Endothelial cell of umbilical vein (primary cell): ENCODE measurements at regions not wholly inside any gene's neighbourhood (a gene's known extent, or its start where the extent isn't known, plus 50 kb on each side); places are given as distances from the start of the nearest gene placed in this dataset.

Experiments used
- BruUV-seq: library from RNA; stranded (reverse); fragments of 400-500 nt; replicated peaks from 2 replicates; lab custom pipeline; 2021; lab: Mats Ljungman, UMichigan
- CTCF ChIA-PET: fragments of 300-600, 350-600 bp; sonication (Branson Sonifier 250); formaldehyde crosslinking; loops from one replicate; lab custom pipeline; 2021; ENCODE audit warnings: antibody characterized with exemption, inconsistent platforms; lab: Charles Lee
- POLR2A ChIA-PET: fragments of 300-600, 350-600 bp; sonication (Branson Sonifier 250); formaldehyde crosslinking; loops from one replicate; lab custom pipeline; 2021; ENCODE audit warnings: antibody characterized with exemption, inconsistent platforms; lab: Charles Lee
- DNase-seq: peaks from one replicate; pipeline ENCODE4 v3.0.0-alpha.2; 2011; ENCODE audit warnings: low read depth, low spot score
- FAIRE-seq: peaks from 2 replicates; lab custom pipeline; 2011; peaks lifted over from hg19 to GRCh38; lab: Jason Lieb, UNC
- H2AFZ ChIP-seq: 2 replicates; pipeline ENCODE4 v1.6.0; 2012; ENCODE audit warnings: low read depth, low read length, control low read depth, inconsistent platforms
- H3K27ac ChIP-seq: 2 replicates; pipeline ENCODE4 v1.5.1; 2011; ENCODE audit warnings: low read depth, mild to moderate bottlenecking, control low read depth, low read length, moderate library complexity; ENCODE audit not compliant: insufficient read depth
- H3K27me3 ChIP-seq, 2 experiments: 2 replicates each; pipeline versions ENCODE4 v1.6.0 to v1.6.1; 2011; ENCODE audit warnings: low read length in 2 of 2, mixed read lengths in 1 of 2; ENCODE audit not compliant: control insufficient read depth in 2 of 2, insufficient read depth in 2 of 2
- H3K36me3 ChIP-seq, 2 experiments: 2 replicates in 1 of 2; 3 replicates in 1 of 2; pipeline ENCODE4 v1.5.1; 2011; ENCODE audit warnings: low read length in 2 of 2, mild to moderate bottlenecking in 1 of 2, moderate library complexity in 1 of 2; ENCODE audit not compliant: control insufficient read depth in 2 of 2, insufficient read depth in 2 of 2; ENCODE audit errors: extremely low read depth in 1 of 2
- H3K4me1 ChIP-seq: 3 replicates; pipeline ENCODE4 v1.5.1; 2011; ENCODE audit warnings: mild to moderate bottlenecking, low read length; ENCODE audit not compliant: control insufficient read depth, insufficient read depth; ENCODE audit errors: extremely low read depth
- H3K4me2 ChIP-seq: 2 replicates; pipeline ENCODE4 v1.6.1; 2011; ENCODE audit warnings: low read length, control low read depth, mixed read lengths; ENCODE audit not compliant: insufficient read depth
- H3K4me3 ChIP-seq, 3 experiments: fragments of 200-600 bp in 1 of 3; sonication (generic), shearing (Covaris generic) in 1 of 3; replicated peaks in 1 of 3; 2 replicates each; pipeline ENCODE4 v1.5.1; 2011 to 2016; ENCODE audit warnings: control low read depth in 3 of 3, low read length in 3 of 3, mild to moderate bottlenecking in 2 of 3, inconsistent platforms in 1 of 3, low read depth in 1 of 3, moderate library complexity in 1 of 3; ENCODE audit not compliant: insufficient read depth in 1 of 3
- H3K79me2 ChIP-seq: 2 replicates; pipeline ENCODE4 v1.6.0; 2012; ENCODE audit warnings: low read length, inconsistent platforms; ENCODE audit not compliant: control insufficient read depth, insufficient read depth
- H3K9ac ChIP-seq: replicated peaks from 2 replicates; pipeline ENCODE3; 2011; ENCODE audit warnings: low read length, control low read depth; ENCODE audit not compliant: insufficient read depth; ENCODE audit errors: extremely low read depth
- H3K9me1 ChIP-seq: replicated peaks from 3 replicates; pipeline ENCODE4 v1.6.0; 2011; ENCODE audit warnings: mild to moderate bottlenecking, low read length; ENCODE audit not compliant: control insufficient read depth, insufficient read depth; ENCODE audit errors: extremely low read depth
- H3K9me3 ChIP-seq: replicated peaks from 2 replicates; pipeline ENCODE4 v1.5.1; 2012; ENCODE audit warnings: low read length, inconsistent platforms; ENCODE audit not compliant: control insufficient read depth, insufficient read depth
- H4K20me1 ChIP-seq: replicated peaks from 2 replicates; pipeline ENCODE3; 2011; ENCODE audit warnings: mild to moderate bottlenecking, low read length; ENCODE audit not compliant: control insufficient read depth, insufficient read depth; ENCODE audit errors: extremely low read depth
- EZH2 ChIP-seq: IDR thresholded peaks from 2 replicates; pipeline ENCODE4 v1.6.1; 2012; ENCODE audit warnings: borderline replicate concordance, low read depth, mild to moderate bottlenecking, moderate library complexity, low read length, inconsistent platforms; ENCODE audit not compliant: severe bottlenecking
- GATA2 ChIP-seq: IDR thresholded peaks from 2 replicates; pipeline ENCODE4 v1.7.0; 2011; ENCODE audit warnings: low read depth, mild to moderate bottlenecking, moderate library complexity, mixed read lengths, low read length; ENCODE audit not compliant: insufficient read length, insufficient read depth
- MYC ChIP-seq: IDR thresholded peaks from one replicate; pipeline ENCODE4 v1.6.1; 2011; ENCODE audit warnings: mild to moderate bottlenecking, low read depth, low read length
- POLR2AphosphoS5 ChIP-seq: IDR thresholded peaks from 2 replicates; pipeline ENCODE4 v1.6.1; 2012; ENCODE audit warnings: low read depth, mild to moderate bottlenecking, control low read depth, low read length, moderate library complexity; ENCODE audit not compliant: insufficient read depth
- dilution Hi-C: fragments of 300-500 bp; cut with MboI; formaldehyde crosslinking; loops from one replicate; pipeline ENCODE4 v1.15.0; 2019; ENCODE audit warnings: low sequenced_read_pairs; ENCODE audit not compliant: extremely low pct_ligation_motif_present
- intact Hi-C: fragments of 100-400 bp; cut with micrococcal nuclease; formaldehyde crosslinking; loops from one replicate; pipeline ENCODE4 v1.10.0; 2022
- TF ChIP-seq, protein P1 (sequence below): IDR thresholded peaks from 2 replicates; pipeline ENCODE4 v1.6.1; 2011; ENCODE audit not compliant: insufficient read depth, insufficient read length
- TF ChIP-seq, protein P2 (sequence below), 2 donors: IDR thresholded peaks; 1 replicate in 1 of 2; 2 replicates in 1 of 2; pipeline ENCODE4 v1.5.1; 2011; ENCODE audit warnings: low read length in 2 of 2, mild to moderate bottlenecking in 2 of 2, moderate library complexity in 2 of 2, control low read depth in 1 of 2, inconsistent platforms in 1 of 2, low read depth in 1 of 2; ENCODE audit not compliant: insufficient read depth in 1 of 2; ENCODE audit errors: extremely low read depth in 1 of 2

DNA sequence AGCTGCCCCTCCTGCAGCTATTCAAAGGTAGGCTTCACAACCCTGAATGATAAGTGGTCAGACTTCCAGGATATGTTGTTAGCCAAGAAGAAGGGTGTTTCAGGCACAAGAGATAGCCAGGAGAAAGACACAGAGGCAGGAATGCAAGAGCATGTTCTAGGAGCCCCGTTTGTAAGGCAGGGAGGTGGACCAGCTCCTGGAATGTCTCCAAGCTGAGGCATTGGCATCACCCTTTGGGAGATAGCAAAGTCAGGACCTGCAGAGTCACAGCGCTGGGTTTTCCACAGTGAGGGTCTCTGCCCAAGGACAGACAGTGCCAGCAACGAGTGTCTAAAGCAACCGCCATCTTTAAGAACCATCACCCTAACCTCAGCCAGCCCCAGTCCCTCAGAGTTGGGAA is 484.5 kb upstream of the ZMIZ1 start:
- no peak for FAIRE-seq
- Histone ChIP-seq H3K4me2 (no peak overlapping the region), H3K4me1 (no peaks in the 10 kb centered on the region), H3K9me1 (no peaks in the 10 kb centered on the region), H3K4me3 (no peak overlapping the region), H3K79me2 (no peaks in the 10 kb centered on the region), H3K9me3 (no peaks in the 10 kb centered on the region), H4K20me1 (no peaks in the 10 kb centered on the region), H3K27ac (no peak overlapping the region), H3K36me3 (no peaks in the 10 kb centered on the region), H3K27me3 (peaks cover 0 to 7% of the 10 kb centered on the region in 2 experiments), H2AFZ (no peak overlapping the region), H3K9ac (no peak overlapping the region)
- DNase-seq = no peak
- CTCF ChIA-PET = no interaction called here
- intact Hi-C loops (no loop called here), dilution Hi-C loops (no loop called here)
- TF ChIP-seq, protein P1, sequence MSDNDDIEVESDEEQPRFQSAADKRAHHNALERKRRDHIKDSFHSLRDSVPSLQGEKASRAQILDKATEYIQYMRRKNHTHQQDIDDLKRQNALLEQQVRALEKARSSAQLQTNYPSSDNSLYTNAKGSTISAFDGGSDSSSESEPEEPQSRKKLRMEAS = no peak
- TF ChIP-seq MYC = no peak
- POLR2A ChIA-PET = no interaction called here
- no TSS peak for BruUV-seq

- dilution Hi-C loops (no loop called here), intact Hi-C loops (no loop called here)
- H3K4me1 ChIP-seq = no peaks in the 10 kb centered on the region
- ChIA-PET POLR2A (no interaction called here), CTCF (no interaction called here)
- H3K36me3 ChIP-seq = no peaks in the 10 kb centered on the region
- no peak for TF ChIP-seq GATA2
- no peak for TF ChIP-seq POLR2AphosphoS5
- no peak for TF ChIP-seq EZH2
- TF ChIP-seq, protein P2, sequence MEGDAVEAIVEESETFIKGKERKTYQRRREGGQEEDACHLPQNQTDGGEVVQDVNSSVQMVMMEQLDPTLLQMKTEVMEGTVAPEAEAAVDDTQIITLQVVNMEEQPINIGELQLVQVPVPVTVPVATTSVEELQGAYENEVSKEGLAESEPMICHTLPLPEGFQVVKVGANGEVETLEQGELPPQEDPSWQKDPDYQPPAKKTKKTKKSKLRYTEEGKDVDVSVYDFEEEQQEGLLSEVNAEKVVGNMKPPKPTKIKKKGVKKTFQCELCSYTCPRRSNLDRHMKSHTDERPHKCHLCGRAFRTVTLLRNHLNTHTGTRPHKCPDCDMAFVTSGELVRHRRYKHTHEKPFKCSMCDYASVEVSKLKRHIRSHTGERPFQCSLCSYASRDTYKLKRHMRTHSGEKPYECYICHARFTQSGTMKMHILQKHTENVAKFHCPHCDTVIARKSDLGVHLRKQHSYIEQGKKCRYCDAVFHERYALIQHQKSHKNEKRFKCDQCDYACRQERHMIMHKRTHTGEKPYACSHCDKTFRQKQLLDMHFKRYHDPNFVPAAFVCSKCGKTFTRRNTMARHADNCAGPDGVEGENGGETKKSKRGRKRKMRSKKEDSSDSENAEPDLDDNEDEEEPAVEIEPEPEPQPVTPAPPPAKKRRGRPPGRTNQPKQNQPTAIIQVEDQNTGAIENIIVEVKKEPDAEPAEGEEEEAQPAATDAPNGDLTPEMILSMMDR (IDR thresholded peaks at IDR 0.05; ENCODE audit: extremely low read depth in 1 of 2, insufficient read depth in 1 of 2, low read depth in 1 of 2, low read length in 2 of 2) = no peak
- TF ChIP-seq, protein P1 = no peak
- H4K20me1 ChIP-seq = no peaks in the 10 kb centered on the region
- no peaks in the 10 kb centered on the region for H3K9me3 ChIP-seq
- no peak overlapping the region for H3K27ac ChIP-seq
- DNase-seq = no peak
- H3K79me2 ChIP-seq = no peaks in the 10 kb centered on the region
- H3K4me3 ChIP-seq = no peak overlapping the region
- no peak overlapping the region for H2AFZ ChIP-seq
- H3K9me1 ChIP-seq = no peaks in the 10 kb centered on the region
- H3K4me2 ChIP-seq = no peak overlapping the region
- H3K27me3 ChIP-seq = peaks cover 0 to 7% of the 10 kb centered on the region in 2 experiments
- no peak for FAIRE-seq
- BruUV-seq = no TSS peak
- H3K9ac ChIP-seq = no peak overlapping the region
Measured at GRCh38 chr10:78584681-78585080, 484.1 kb upstream of the ZMIZ1 start.
